ENCODE measurements at regions not wholly inside any gene's neighbourhood (a gene's known extent, or its start where the extent isn't known, plus 50 kb on each side); places are given as distances from the start of the nearest gene placed in this dataset.

GRCh38 chr10:29720149-29720548, 85.4 kb upstream of the SVIL start:
- TF ChIP-seq EZH2 (IDR thresholded peaks at IDR 0.05; ENCODE audit: insufficient read depth, poor library complexity, severe bottlenecking) (no peak), EZH2phosphoT487 (IDR thresholded peaks at IDR 0.05; ENCODE audit: insufficient read depth, low read depth) (no peak)

All from GM23248 (cell line).